ENCODE measurements at regions not wholly inside any gene's neighbourhood (a gene's known extent, or its start where the extent isn't known, plus 50 kb on each side); places are given as distances from the start of the nearest gene placed in this dataset.
"Not testable (repeated sequence)": the region's sequence is repeated elsewhere in the genome, so short reads cannot be mapped to it uniquely, and the experiment has no call there.

- Histone ChIP-seq H3K9me3 (ENCODE audit: control insufficient read depth in 2 of 2, insufficient read depth in 1 of 2, low read depth in 1 of 2, low read length in 1 of 2) (no peaks in the 10 kb centered on the region), H3K4me1 (ENCODE audit: control insufficient read depth in 2 of 2, insufficient read depth in 2 of 2, low read length in 1 of 2) (no peaks in the 10 kb centered on the region), H3K27me3 (ENCODE audit: control insufficient read depth in 1 of 2, insufficient read depth in 2 of 2, low read length in 2 of 2) (no peaks in the 10 kb centered on the region), H3K27ac (ENCODE audit: low read depth in 2 of 2, low read length in 1 of 2) (no peak overlapping the region), H3K4me3 (ENCODE audit: low read depth in 1 of 2, low read length in 2 of 2) (no peak overlapping the region), H3K36me3 (ENCODE audit: control insufficient read depth in 2 of 2, insufficient read depth in 2 of 2, low read length in 1 of 2) (no peaks in the 10 kb centered on the region)
- WGBS, 2 donors, result 84 to 97% methylated on average over 2 of the region's 2 CpGs
Observed at GRCh38 chr4:10784621-10785020, 100.1 kb upstream of the CLNK start.

GRCh38 chr4:10783351-10783750 lies 98.8 kb upstream of the CLNK start:
- H3K27ac ChIP-seq (ENCODE audit: low read depth in 2 of 2, low read length in 1 of 2), result no peak overlapping the region
- no peak overlapping the region for H3K4me3 ChIP-seq (ENCODE audit: low read depth in 1 of 2, low read length in 2 of 2)
- no peaks in the 10 kb centered on the region for H3K36me3 ChIP-seq (ENCODE audit: control insufficient read depth in 2 of 2, insufficient read depth in 2 of 2, low read length in 1 of 2)
- H3K27me3 ChIP-seq (ENCODE audit: control insufficient read depth in 1 of 2, insufficient read depth in 2 of 2, low read length in 2 of 2), result no peaks in the 10 kb centered on the region
- H3K9me3 ChIP-seq (ENCODE audit: control insufficient read depth in 2 of 2, insufficient read depth in 1 of 2, low read depth in 1 of 2, low read length in 1 of 2), result no peaks in the 10 kb centered on the region
- WGBS, 2 donors, result 64 to 67% methylated on average over 3 of the region's 3 CpGs
- H3K4me1 ChIP-seq (ENCODE audit: control insufficient read depth in 2 of 2, insufficient read depth in 2 of 2, low read length in 1 of 2), result no peaks in the 10 kb centered on the region

GRCh38 chr4:10781805-10782204 lies 97.2 kb upstream of the CLNK start:
- Histone ChIP-seq H3K27me3 (ENCODE audit: control insufficient read depth in 1 of 2, insufficient read depth in 2 of 2, low read length in 2 of 2) (no peaks in the 10 kb centered on the region), H3K4me1 (ENCODE audit: control insufficient read depth in 2 of 2, insufficient read depth in 2 of 2, low read length in 1 of 2) (no peaks in the 10 kb centered on the region), H3K4me3 (ENCODE audit: low read depth in 1 of 2, low read length in 2 of 2) (no peak overlapping the region), H3K9me3 (ENCODE audit: control insufficient read depth in 2 of 2, insufficient read depth in 1 of 2, low read depth in 1 of 2, low read length in 1 of 2) (no peaks in the 10 kb centered on the region), H3K27ac (ENCODE audit: low read depth in 2 of 2, low read length in 1 of 2) (no peak overlapping the region), H3K36me3 (ENCODE audit: control insufficient read depth in 2 of 2, insufficient read depth in 2 of 2, low read length in 1 of 2) (no peaks in the 10 kb centered on the region)
- 55 to 66% methylated on average over 5 of the region's 5 CpGs for WGBS, 2 donors

- not testable (repeated sequence) for H3K27ac ChIP-seq (ENCODE audit: low read depth in 2 of 2, low read length in 1 of 2); H3K4me3 ChIP-seq (ENCODE audit: low read depth in 1 of 2, low read length in 2 of 2); H3K36me3 ChIP-seq (ENCODE audit: control insufficient read depth in 2 of 2, insufficient read depth in 2 of 2, low read length in 1 of 2); H3K9me3 ChIP-seq (ENCODE audit: control insufficient read depth in 2 of 2, insufficient read depth in 1 of 2, low read depth in 1 of 2, low read length in 1 of 2); H3K4me1 ChIP-seq (ENCODE audit: control insufficient read depth in 2 of 2, insufficient read depth in 2 of 2, low read length in 1 of 2); H3K27me3 ChIP-seq (ENCODE audit: control insufficient read depth in 1 of 2, insufficient read depth in 2 of 2, low read length in 2 of 2)
- WGBS, 2 donors, result 82 to 84% methylated on average over 13 of the region's 13 CpGs
Observed at GRCh38 chr4:10780803-10781202, 96.2 kb upstream of the CLNK start.

DNA sequence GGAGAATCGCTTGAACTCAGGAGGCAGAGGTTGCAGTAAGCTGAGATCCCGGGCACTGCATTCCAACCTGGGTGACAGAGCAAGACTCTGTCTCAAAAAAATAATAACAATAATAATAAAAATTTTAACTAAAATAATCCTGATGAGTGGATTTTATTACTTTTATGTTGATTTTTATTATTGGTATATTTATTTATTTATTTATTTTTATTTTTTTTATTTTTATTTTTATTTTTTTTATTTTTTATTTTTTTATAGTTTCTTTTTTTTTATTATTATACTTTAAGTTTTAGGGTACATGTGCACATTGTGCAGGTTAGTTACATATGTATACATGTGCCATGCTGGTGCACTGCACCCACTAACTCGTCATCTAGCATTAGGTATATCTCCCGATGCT lies 90.6 kb upstream of the CLNK start:
- not testable (repeated sequence) for H3K4me3 ChIP-seq (ENCODE audit: low read depth in 1 of 2, low read length in 2 of 2); H3K9me3 ChIP-seq (ENCODE audit: control insufficient read depth in 2 of 2, insufficient read depth in 1 of 2, low read depth in 1 of 2, low read length in 1 of 2); H3K36me3 ChIP-seq (ENCODE audit: control insufficient read depth in 2 of 2, insufficient read depth in 2 of 2, low read length in 1 of 2); H3K4me1 ChIP-seq (ENCODE audit: control insufficient read depth in 2 of 2, insufficient read depth in 2 of 2, low read length in 1 of 2); H3K27ac ChIP-seq (ENCODE audit: low read depth in 2 of 2, low read length in 1 of 2); H3K27me3 ChIP-seq (ENCODE audit: control insufficient read depth in 1 of 2, insufficient read depth in 2 of 2, low read length in 2 of 2)
- 97 to 98% methylated on average over 2 of the region's 4 CpGs for WGBS, 2 donors

DNA sequence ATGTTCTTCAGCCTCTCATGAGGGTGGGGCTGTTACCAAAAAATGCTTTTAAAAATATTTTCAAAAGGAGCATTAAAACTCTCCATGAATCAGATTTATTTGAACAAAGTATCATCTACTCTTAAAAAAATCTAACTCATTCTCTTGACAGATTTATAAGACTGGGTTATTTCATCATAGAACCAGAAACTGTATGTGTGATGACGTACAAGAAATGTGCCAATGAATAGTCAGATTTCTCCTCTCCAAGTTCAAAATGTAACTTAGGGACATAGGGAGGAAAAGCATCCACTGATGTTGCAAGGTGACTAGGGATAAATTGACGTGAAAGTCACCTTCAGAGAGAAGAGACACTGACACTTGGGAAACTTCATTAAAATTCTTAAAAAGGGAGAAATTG lies 89.1 kb upstream of the CLNK start:
- no peaks in the 10 kb centered on the region for H3K9me3 ChIP-seq (ENCODE audit: control insufficient read depth in 2 of 2, insufficient read depth in 1 of 2, low read depth in 1 of 2, low read length in 1 of 2)
- no peaks in the 10 kb centered on the region for H3K27me3 ChIP-seq (ENCODE audit: control insufficient read depth in 1 of 2, insufficient read depth in 2 of 2, low read length in 2 of 2)
- no peaks in the 10 kb centered on the region for H3K36me3 ChIP-seq (ENCODE audit: control insufficient read depth in 2 of 2, insufficient read depth in 2 of 2, low read length in 1 of 2)
- no peak overlapping the region for H3K27ac ChIP-seq (ENCODE audit: low read depth in 2 of 2, low read length in 1 of 2)
- H3K4me1 ChIP-seq (ENCODE audit: control insufficient read depth in 2 of 2, insufficient read depth in 2 of 2, low read length in 1 of 2), result no peaks in the 10 kb centered on the region
- WGBS, 2 donors, result 69 to 79% methylated on average over 2 of the region's 2 CpGs
- no peak overlapping the region for H3K4me3 ChIP-seq (ENCODE audit: low read depth in 1 of 2, low read length in 2 of 2)

- Histone ChIP-seq H3K36me3 (ENCODE audit: control insufficient read depth in 2 of 2, insufficient read depth in 2 of 2, low read length in 1 of 2) (no peaks in the 10 kb centered on the region), H3K27ac (ENCODE audit: low read depth in 2 of 2, low read length in 1 of 2) (no peak overlapping the region), H3K4me3 (ENCODE audit: low read depth in 1 of 2, low read length in 2 of 2) (no peak overlapping the region), H3K27me3 (ENCODE audit: control insufficient read depth in 1 of 2, insufficient read depth in 2 of 2, low read length in 2 of 2) (no peaks in the 10 kb centered on the region), H3K9me3 (ENCODE audit: control insufficient read depth in 2 of 2, insufficient read depth in 1 of 2, low read depth in 1 of 2, low read length in 1 of 2) (no peaks in the 10 kb centered on the region), H3K4me1 (ENCODE audit: control insufficient read depth in 2 of 2, insufficient read depth in 2 of 2, low read length in 1 of 2) (no peaks in the 10 kb centered on the region)
- 29 to 33% methylated on average over 3 of the region's 3 CpGs for WGBS, 2 donors
Observed at GRCh38 chr4:10773010-10773409, 88.4 kb upstream of the CLNK start.

GRCh38 chr4:10765386-10765785 lies 80.8 kb upstream of the CLNK start:
- H3K27ac ChIP-seq (ENCODE audit: low read depth in 2 of 2, low read length in 1 of 2), result no peak overlapping the region
- H3K4me3 ChIP-seq (ENCODE audit: low read depth in 1 of 2, low read length in 2 of 2), result no peak overlapping the region
- no peaks in the 10 kb centered on the region for H3K27me3 ChIP-seq (ENCODE audit: control insufficient read depth in 1 of 2, insufficient read depth in 2 of 2, low read length in 2 of 2)
- no peaks in the 10 kb centered on the region for H3K4me1 ChIP-seq (ENCODE audit: control insufficient read depth in 2 of 2, insufficient read depth in 2 of 2, low read length in 1 of 2)
- no peaks in the 10 kb centered on the region for H3K9me3 ChIP-seq (ENCODE audit: control insufficient read depth in 2 of 2, insufficient read depth in 1 of 2, low read depth in 1 of 2, low read length in 1 of 2)
- 50 to 58% methylated on average over 3 of the region's 3 CpGs for whole genome bisulfite sequencing, 2 donors
- no peaks in the 10 kb centered on the region for H3K36me3 ChIP-seq (ENCODE audit: control insufficient read depth in 2 of 2, insufficient read depth in 2 of 2, low read length in 1 of 2)

DNA sequence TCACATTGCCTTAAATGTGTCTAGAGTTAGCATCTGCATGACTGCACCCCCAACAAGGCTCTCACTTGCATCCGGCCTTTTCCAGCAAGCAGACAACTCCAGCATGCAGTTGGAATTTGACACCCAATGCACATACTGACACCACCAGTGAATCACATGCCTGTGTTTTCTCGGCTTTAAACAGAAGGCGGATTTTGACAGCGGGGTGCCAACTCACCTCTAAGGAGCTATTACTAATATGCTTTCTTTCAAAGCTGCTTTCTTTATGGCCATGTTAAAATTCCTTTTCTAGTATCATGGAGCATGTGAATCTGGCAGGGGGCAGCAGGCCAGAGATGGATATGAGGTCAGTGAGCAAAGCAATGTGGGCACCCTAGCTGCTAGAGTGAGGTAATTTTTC lies 78.0 kb upstream of the CLNK start:
- H3K27ac ChIP-seq (ENCODE audit: low read depth in 2 of 2, low read length in 1 of 2), result no peak overlapping the region
- H3K9me3 ChIP-seq (ENCODE audit: control insufficient read depth in 2 of 2, insufficient read depth in 1 of 2, low read depth in 1 of 2, low read length in 1 of 2), result no peaks in the 10 kb centered on the region
- H3K4me1 ChIP-seq (ENCODE audit: control insufficient read depth in 2 of 2, insufficient read depth in 2 of 2, low read length in 1 of 2), result no peaks in the 10 kb centered on the region
- WGBS, 2 donors, result 58 to 81% methylated on average over 4 of the region's 4 CpGs
- H3K36me3 ChIP-seq (ENCODE audit: control insufficient read depth in 2 of 2, insufficient read depth in 2 of 2, low read length in 1 of 2), result no peaks in the 10 kb centered on the region
- no peak overlapping the region for H3K4me3 ChIP-seq (ENCODE audit: low read depth in 1 of 2, low read length in 2 of 2)
- no peaks in the 10 kb centered on the region for H3K27me3 ChIP-seq (ENCODE audit: control insufficient read depth in 1 of 2, insufficient read depth in 2 of 2, low read length in 2 of 2)

DNA sequence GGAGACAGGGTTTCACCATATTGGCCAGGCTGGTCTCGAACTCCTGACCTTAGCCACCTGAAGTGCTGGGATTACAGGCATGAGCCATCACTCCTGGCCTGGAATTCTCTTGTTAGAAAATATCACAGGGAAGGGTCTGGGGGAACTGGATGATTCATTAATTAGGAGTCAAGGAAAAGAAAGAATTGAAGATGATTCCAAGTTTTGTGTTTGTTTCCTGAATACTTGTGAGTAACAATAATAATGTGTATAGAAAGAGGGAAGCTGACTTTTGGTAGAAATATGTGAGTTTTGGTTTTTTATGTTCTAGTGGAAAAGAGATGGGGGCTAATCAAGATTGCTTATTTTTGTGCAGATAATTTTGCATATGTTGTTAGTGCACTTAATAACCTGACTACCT lies 77.3 kb upstream of the CLNK start:
- H3K36me3 ChIP-seq (ENCODE audit: control insufficient read depth in 2 of 2, insufficient read depth in 2 of 2, low read length in 1 of 2), result no peaks in the 10 kb centered on the region
- H3K4me3 ChIP-seq (ENCODE audit: low read depth in 1 of 2, low read length in 2 of 2), result no peak overlapping the region
- no peaks in the 10 kb centered on the region for H3K9me3 ChIP-seq (ENCODE audit: control insufficient read depth in 2 of 2, insufficient read depth in 1 of 2, low read depth in 1 of 2, low read length in 1 of 2)
- WGBS, 2 donors, result 76 to 89% methylated on average over 1 of the region's 1 CpG
- H3K27me3 ChIP-seq (ENCODE audit: control insufficient read depth in 1 of 2, insufficient read depth in 2 of 2, low read length in 2 of 2), result no peaks in the 10 kb centered on the region
- H3K27ac ChIP-seq (ENCODE audit: low read depth in 2 of 2, low read length in 1 of 2), result no peak overlapping the region
- no peaks in the 10 kb centered on the region for H3K4me1 ChIP-seq (ENCODE audit: control insufficient read depth in 2 of 2, insufficient read depth in 2 of 2, low read length in 1 of 2)

All from esophagus (tissue), 2 donors.